C4-2B (cell line): ENCODE measurements at regions not wholly inside any gene's neighbourhood (a gene's known extent, or its start where the extent isn't known, plus 50 kb on each side); places are given as distances from the start of the nearest gene placed in this dataset.

ENCODE experiments used
- CTCF ChIP-seq: fragments of 450-650 bp; conservative IDR thresholded peaks from 2 replicates; pipeline ENCODE4 v1.5.1; 2017; ENCODE audit warnings: mild to moderate bottlenecking
- ZFX ChIP-seq: fragments of 450-650 bp; IDR thresholded peaks from 2 replicates; pipeline ENCODE4 v1.6.1; 2017

GRCh38 chr10:128456271-128456670 is 330.0 kb upstream of the MKI67 start:
- TF ChIP-seq ZFX (no peak), CTCF (no peak)
